Stimulated activated memory B cell treated with anti-CD40 and anti-IgM and Interleukin-4, amounts not matched to agents 10 μg/mL and 1 μg/mL and 100 μg/mL, for 72 hours (primary cell): ENCODE measurements at regions not wholly inside any gene's neighbourhood (a gene's known extent, or its start where the extent isn't known, plus 50 kb on each side); places are given as distances from the start of the nearest gene placed in this dataset.
"Not testable (repeated sequence)": the region's sequence is repeated elsewhere in the genome, so short reads cannot be mapped to it uniquely, and the experiment has no call there.

Experiments used
- ATAC-seq: fragments of 150-1000 bp; cut with Tn5 transposase; 2 replicates; pipeline ENCODE4 v1.10.0; 2021
- H3K27ac Mint-ChIP-seq: one replicate; pipeline ENCODE4 v1.8.0; 2022; ENCODE audit warnings: mild to moderate bottlenecking, mixed read lengths
- H3K27me3 Mint-ChIP-seq: one replicate; pipeline ENCODE4 v1.8.0; 2022; ENCODE audit warnings: mixed read lengths
- H3K36me3 Mint-ChIP-seq: one replicate; pipeline ENCODE4 v1.8.0; 2022; ENCODE audit warnings: mixed read lengths
- H3K4me1 Mint-ChIP-seq: one replicate; pipeline ENCODE4 v1.8.0; 2022; ENCODE audit warnings: mixed read lengths
- H3K4me3 Mint-ChIP-seq: one replicate; pipeline ENCODE4 v1.8.0; 2022; ENCODE audit warnings: mild to moderate bottlenecking, moderate library complexity, mixed read lengths
- H3K9me3 Mint-ChIP-seq: one replicate; pipeline ENCODE4 v1.8.0; 2022; ENCODE audit warnings: mixed read lengths

- H3K4me1 Mint-ChIP-seq, result peaks cover 17% of the 10 kb centered on the region
- H3K27ac Mint-ChIP-seq, result no peak overlapping the region
- H3K4me3 Mint-ChIP-seq, result no peak overlapping the region
- ATAC-seq, result no peak
- no peaks in the 10 kb centered on the region for H3K9me3 Mint-ChIP-seq
- H3K36me3 Mint-ChIP-seq, result no peaks in the 10 kb centered on the region
- peaks cover 23% of the 10 kb centered on the region for H3K27me3 Mint-ChIP-seq
These were observed 72.1 kb upstream of the EPB41L1 start for GRCh38 chr20:36082315-36082915.

- not testable (repeated sequence) for ATAC-seq, H3K4me3 Mint-ChIP-seq, H3K27ac Mint-ChIP-seq, H3K36me3 Mint-ChIP-seq, H3K9me3 Mint-ChIP-seq
- Mint-ChIP-seq H3K27me3 (peaks cover 15% of the 10 kb centered on the region), H3K4me1 (peaks cover 11% of the 10 kb centered on the region)
These were observed 71.3 kb upstream of the EPB41L1 start for GRCh38 chr20:36083200-36083599.

GRCh38 chr20:36084356-36084755, 70.2 kb upstream of the EPB41L1 start:
- H3K9me3 Mint-ChIP-seq, result no peaks in the 10 kb centered on the region

GRCh38 chr20:36084897-36085613, 69.5 kb upstream of the EPB41L1 start:
- Mint-ChIP-seq H3K9me3 (no peaks in the 10 kb centered on the region), H3K27ac (no peak overlapping the region), H3K36me3 (no peaks in the 10 kb centered on the region), H3K4me3 (no peak overlapping the region), H3K4me1 (peaks cover 6% of the 10 kb centered on the region), H3K27me3 (peaks cover under 1% of the 10 kb centered on the region)
- no peak for ATAC-seq

More at GRCh38 chr20:36084356-36084755, 70.2 kb upstream of the EPB41L1 start:
- Mint-ChIP-seq H3K27me3 (peaks cover 7% of the 10 kb centered on the region), H3K27ac (no peak overlapping the region), H3K4me1 (peaks cover 11% of the 10 kb centered on the region), H3K4me3 (no peak overlapping the region), H3K36me3 (no peaks in the 10 kb centered on the region)
- no peak for ATAC-seq

- Mint-ChIP-seq H3K36me3 (no peaks in the 10 kb centered on the region), H3K4me1 (peaks cover 6% of the 10 kb centered on the region), H3K4me3 (no peak overlapping the region), H3K27me3 (peaks cover under 1% of the 10 kb centered on the region), H3K27ac (no peak overlapping the region), H3K9me3 (no peaks in the 10 kb centered on the region)
- peak; percentile 81 for ATAC-seq
These were observed 68.8 kb upstream of the EPB41L1 start for GRCh38 chr20:36085686-36086267.

- Mint-ChIP-seq H3K4me1 (peaks cover 6% of the 10 kb centered on the region), H3K27me3 (peaks cover 10% of the 10 kb centered on the region)
These were observed 67.8 kb upstream of the EPB41L1 start for GRCh38 chr20:36086767-36087166.

GRCh38 chr20:36090223-36090622, 64.3 kb upstream of the EPB41L1 start:
- no peak for ATAC-seq
- Mint-ChIP-seq H3K27ac (no peak overlapping the region), H3K4me1 (peaks cover 21% of the 10 kb centered on the region)

More at GRCh38 chr20:36086767-36087166, 67.8 kb upstream of the EPB41L1 start:
- H3K4me3 Mint-ChIP-seq, result no peak overlapping the region
- no peak overlapping the region for H3K27ac Mint-ChIP-seq
- ATAC-seq, result no peak
- H3K36me3 Mint-ChIP-seq, result no peaks in the 10 kb centered on the region
- H3K9me3 Mint-ChIP-seq, result no peaks in the 10 kb centered on the region

GRCh38 chr20:36091561-36092397, 62.8 kb upstream of the EPB41L1 start:
- no peak for ATAC-seq
- Mint-ChIP-seq H3K27me3 (peaks cover 32% of the 10 kb centered on the region), H3K4me3 (peak overlapping the region; percentile 63), H3K36me3 (no peaks in the 10 kb centered on the region), H3K27ac (no peak overlapping the region), H3K4me1 (peaks cover 16% of the 10 kb centered on the region), H3K9me3 (no peaks in the 10 kb centered on the region)

More at GRCh38 chr20:36090223-36090622, 64.3 kb upstream of the EPB41L1 start:
- H3K36me3 Mint-ChIP-seq, result no peaks in the 10 kb centered on the region
- peaks cover 32% of the 10 kb centered on the region for H3K27me3 Mint-ChIP-seq
- no peaks in the 10 kb centered on the region for H3K9me3 Mint-ChIP-seq
- H3K4me3 Mint-ChIP-seq, result no peak overlapping the region

GRCh38 chr20:36092398-36093024, 62.0 kb upstream of the EPB41L1 start:
- Mint-ChIP-seq H3K9me3 (no peaks in the 10 kb centered on the region), H3K36me3 (no peaks in the 10 kb centered on the region), H3K4me1 (peaks cover 18% of the 10 kb centered on the region), H3K4me3 (peak overlapping the region; percentile 96), H3K27me3 (peaks cover 32% of the 10 kb centered on the region), H3K27ac (peak overlapping the region; percentile 86)
- ATAC-seq, result peak; percentile 54

GRCh38 chr20:36093025-36093803, 61.3 kb upstream of the EPB41L1 start:
- peak overlapping the region; percentile 96 for H3K4me3 Mint-ChIP-seq
- peak; percentile 67 for ATAC-seq
- H3K4me1 Mint-ChIP-seq, result peaks cover 25% of the 10 kb centered on the region
- H3K27ac Mint-ChIP-seq, result peak overlapping the region; percentile 86
- no peaks in the 10 kb centered on the region for H3K9me3 Mint-ChIP-seq
- H3K27me3 Mint-ChIP-seq, result peaks cover 32% of the 10 kb centered on the region
- H3K36me3 Mint-ChIP-seq, result no peaks in the 10 kb centered on the region

- Mint-ChIP-seq H3K27me3 (peaks cover 32% of the 10 kb centered on the region), H3K9me3 (no peaks in the 10 kb centered on the region), H3K27ac (no peak overlapping the region), H3K36me3 (no peaks in the 10 kb centered on the region), H3K4me1 (peaks cover 31% of the 10 kb centered on the region), H3K4me3 (peak overlapping the region; percentile 96)
- no peak for ATAC-seq
These were observed 60.8 kb upstream of the EPB41L1 start for GRCh38 chr20:36093804-36094145.

- H3K4me1 Mint-ChIP-seq, result peaks cover 31% of the 10 kb centered on the region
These were observed 60.0 kb upstream of the EPB41L1 start for GRCh38 chr20:36094497-36094896.

GRCh38 chr20:36096435-36096834, 58.1 kb upstream of the EPB41L1 start:
- peaks cover 25% of the 10 kb centered on the region for H3K27me3 Mint-ChIP-seq
- no peak for ATAC-seq
- no peak overlapping the region for H3K27ac Mint-ChIP-seq
- peaks cover 31% of the 10 kb centered on the region for H3K4me1 Mint-ChIP-seq
- H3K36me3 Mint-ChIP-seq, result no peaks in the 10 kb centered on the region
- H3K4me3 Mint-ChIP-seq, result no peak overlapping the region
- no peaks in the 10 kb centered on the region for H3K9me3 Mint-ChIP-seq

More at GRCh38 chr20:36094497-36094896, 60.0 kb upstream of the EPB41L1 start:
- Mint-ChIP-seq H3K27me3 (peaks cover 32% of the 10 kb centered on the region), H3K4me3 (no peak overlapping the region), H3K9me3 (no peaks in the 10 kb centered on the region), H3K27ac (no peak overlapping the region), H3K36me3 (no peaks in the 10 kb centered on the region)
- no peak for ATAC-seq
